GM21528 (cell line): ENCODE measurements at regions not wholly inside any gene's neighbourhood (a gene's known extent, or its start where the extent isn't known, plus 50 kb on each side); places are given as distances from the start of the nearest gene placed in this dataset.

Experiments used
- ATAC-seq: cut with Tn5 transposase; IDR thresholded peaks from one replicate; pipeline ENCODE4 v1.9.1; 2021; ENCODE audit warnings: mild to moderate bottlenecking, moderate library complexity; ENCODE audit not compliant: unreplicated experiment, low FRiP score

DNA sequence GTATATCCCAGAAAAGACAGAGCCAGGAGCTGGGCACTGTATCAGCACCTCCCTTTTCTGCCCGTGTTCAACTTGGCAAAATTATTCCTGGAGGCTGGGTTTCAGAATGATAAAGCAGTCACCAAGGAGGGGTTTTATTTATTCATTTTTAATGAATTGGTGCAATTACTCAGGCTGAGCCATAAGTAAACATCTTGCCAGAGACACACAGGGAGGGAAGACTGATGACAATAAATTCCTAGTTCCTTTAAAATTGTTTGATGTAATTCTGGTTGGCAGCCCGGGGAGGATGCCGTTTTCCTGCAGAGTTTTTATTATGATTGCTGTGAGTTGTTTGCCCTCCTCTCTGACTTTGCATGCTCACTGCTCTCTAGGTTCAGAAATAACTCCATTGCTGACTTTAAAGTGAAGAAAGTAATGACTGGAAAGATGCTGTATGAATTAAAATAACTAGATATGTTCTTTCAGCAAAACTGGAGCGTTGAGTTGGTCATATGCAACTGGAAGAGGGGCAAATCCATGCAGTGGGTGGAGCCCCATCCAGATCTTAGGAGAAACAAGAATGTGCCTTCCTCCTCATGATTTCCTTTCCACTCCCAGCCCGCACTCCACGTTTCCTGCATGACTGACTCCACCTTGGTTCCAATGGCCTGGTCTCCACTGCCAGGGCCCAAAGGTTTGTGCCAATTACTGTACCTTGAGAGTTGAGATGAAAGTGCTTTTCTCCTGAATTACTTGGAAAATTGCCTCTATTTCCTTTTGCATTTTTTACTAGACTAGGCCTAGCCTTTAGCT, 182.1 kb downstream of the RFC3 start:
- ATAC-seq, result no peak

DNA sequence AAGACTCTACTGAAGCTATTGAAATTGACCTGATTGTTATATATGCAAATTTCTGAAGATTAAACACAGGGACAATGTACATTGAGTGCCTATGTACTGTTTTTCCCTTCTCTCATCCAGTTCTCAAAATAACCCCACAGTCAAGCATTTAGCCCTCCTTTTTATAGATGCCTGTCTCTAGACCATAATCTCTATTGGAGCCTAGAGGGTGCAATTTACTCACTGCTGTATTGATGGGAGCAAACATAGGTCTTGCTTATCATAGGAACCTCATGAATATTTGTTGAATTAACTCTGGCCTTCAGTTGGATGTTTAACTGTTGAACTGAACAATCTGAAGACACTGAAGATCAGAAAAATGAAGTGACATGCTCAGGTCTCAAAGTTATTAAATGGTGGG, 183.0 kb downstream of the RFC3 start:
- ATAC-seq, result no peak

DNA sequence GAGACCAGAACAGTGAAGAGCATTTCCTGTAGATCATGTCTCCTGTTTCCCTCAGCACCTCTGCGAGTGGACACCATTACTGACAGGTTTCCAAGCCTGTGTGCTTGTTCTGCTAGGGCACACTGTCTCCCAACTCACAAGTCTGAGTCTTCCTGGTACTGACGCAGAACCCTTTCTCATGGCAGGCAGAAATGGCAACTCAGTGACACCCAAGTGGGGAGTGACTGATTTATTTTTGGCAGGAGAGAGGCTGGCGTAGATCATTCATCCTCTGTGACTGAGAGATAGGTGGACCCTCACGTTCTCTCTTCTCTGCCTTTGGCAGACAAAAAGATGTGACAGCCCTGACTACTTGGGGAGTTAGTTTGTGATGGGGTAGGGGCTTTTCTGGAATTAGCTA, 183.4 kb downstream of the RFC3 start:
- ATAC-seq, result no peak

DNA sequence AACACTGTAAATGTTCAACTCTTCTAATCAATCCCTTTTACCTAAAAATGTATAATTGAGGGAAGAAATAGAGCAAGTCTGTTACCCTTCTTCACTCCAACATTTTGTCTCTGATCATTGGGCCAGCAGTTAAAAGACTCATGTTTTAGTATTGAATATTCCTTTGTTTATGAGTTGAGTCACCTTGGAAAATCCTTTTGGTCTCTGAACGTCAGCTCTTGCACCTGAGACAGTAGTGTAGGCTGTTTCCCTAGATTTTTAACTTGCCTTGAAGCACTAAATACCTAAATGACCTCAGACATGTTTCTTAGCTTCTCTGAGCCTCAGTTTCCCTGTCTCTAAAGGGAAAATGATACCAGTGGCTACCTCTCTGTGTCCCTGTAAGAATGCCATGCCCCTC, 184.2 kb downstream of the RFC3 start:
- ATAC-seq, result no peak

DNA sequence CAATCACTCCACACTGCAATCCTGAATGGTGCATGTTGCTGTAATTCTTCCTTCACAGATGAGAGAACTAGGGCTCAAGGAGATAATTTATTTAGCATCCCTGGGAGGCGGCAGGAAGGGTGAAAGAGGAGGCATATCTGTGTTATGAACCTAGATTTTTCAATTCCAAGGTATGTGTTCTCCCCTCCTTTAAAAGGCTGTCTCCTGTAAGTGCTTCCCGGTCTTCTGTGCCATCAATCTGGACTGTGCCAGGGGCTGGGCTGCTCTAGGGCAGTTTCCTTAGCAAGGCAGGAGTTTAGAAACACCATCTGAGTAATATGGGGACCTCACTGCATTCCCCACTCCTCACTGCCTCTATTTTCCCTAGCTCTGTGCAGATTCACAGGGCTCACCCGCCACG, 185.0 kb downstream of the RFC3 start:
- ATAC-seq, result no peak

DNA sequence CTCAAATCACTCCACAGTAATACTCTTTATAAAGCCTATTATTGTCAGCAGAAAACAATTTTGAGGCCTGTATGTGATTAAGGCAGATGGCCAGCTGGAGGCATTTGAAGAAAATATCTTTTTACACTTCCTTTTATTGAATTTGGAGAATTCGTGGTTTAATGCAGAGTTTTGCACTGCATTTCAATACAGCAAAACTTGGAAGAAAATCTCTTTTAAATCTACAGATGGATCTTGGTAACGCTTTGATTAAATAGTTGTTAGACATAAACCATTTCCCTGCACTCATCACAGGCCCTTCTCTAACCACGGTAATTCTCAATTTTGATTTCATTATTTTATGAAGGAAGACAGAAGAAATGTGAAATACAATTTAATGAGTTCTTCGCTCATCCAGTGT, 185.7 kb downstream of the RFC3 start:
- no peak for ATAC-seq

DNA sequence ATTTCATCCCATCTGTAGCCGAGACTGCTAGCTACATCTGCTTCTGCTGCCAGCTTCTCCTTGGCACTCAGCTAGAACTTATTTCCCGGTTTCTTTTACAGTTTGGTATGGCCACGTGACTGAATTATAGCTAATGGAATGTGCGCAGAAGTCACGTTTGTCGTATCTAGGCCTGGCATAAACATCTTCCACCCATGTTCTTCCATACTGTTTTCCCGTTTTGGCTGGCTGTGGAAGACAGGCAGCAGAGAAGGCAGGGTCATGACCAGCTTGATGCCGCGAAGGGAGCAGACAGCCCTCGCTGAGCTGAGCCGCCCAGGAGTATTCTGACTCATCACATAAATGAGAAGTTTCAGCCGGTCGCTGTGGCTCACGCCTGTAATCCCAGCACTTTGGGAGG, 186.7 kb downstream of the RFC3 start:
- ATAC-seq, result no peak

DNA sequence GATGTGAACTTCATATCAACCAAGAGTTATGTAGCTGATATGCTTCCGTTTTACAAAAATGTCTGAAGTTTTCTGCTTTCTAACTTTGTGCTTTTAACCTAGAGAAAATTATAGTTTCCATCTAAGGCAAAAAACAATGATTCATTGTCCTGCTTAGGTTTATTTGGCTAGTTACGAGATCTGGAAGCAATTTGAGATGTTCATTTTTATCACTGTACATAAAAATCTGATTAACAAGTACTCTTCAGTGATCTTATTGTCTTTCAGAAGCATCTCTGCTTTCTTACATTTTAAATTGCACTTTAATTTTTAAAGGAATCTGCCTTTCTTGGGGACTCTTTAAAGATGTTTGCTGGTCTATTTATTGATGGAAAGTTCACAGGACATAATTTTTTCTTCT, 188.1 kb downstream of the RFC3 start:
- ATAC-seq, result no peak

DNA sequence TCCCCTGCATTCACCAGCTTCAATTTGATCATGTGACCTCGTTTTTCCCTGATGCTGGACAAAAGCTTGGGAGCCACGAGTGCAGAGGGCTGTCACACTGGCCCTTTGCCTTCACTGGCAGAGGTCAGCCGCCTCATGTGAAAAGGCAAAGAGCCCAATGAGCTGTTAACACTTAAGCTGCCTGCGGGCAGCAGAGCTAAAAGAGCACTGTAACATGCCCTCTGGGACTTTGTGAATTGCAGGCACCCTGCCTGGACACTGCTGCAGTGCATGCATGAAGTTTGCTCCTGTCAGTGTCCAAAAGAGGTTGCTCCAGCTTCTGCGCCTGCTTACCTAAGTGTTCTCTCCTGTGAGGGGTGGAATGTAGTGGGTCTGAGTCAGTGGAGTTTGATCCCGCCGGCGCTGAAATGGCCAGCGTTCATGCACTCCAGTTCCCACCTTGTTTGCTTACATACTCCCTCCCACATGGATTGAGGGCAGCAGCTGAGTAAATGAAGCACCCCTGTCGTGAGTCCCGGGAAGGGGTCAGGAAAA, 193.7 kb downstream of the RFC3 start:
- ATAC-seq, result no peak

DNA sequence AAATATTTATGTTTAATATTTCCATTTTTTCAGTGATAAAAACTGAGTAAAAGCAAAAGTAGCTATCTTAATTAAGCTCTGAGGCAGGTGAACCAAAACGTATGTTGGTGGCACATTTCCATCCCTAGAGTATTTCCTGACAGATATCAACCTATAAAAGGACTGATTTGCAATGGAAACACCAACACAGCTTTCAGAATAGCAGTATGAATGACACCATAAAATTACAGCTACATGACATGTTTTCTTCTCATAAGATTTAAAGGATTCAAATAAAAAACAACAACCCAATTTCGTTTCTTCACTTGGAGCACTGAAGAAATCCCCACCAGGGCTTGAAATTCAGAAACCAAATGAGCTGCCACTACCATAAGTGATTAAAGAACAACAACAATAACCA, 194.4 kb downstream of the RFC3 start:
- ATAC-seq, result no peak

DNA sequence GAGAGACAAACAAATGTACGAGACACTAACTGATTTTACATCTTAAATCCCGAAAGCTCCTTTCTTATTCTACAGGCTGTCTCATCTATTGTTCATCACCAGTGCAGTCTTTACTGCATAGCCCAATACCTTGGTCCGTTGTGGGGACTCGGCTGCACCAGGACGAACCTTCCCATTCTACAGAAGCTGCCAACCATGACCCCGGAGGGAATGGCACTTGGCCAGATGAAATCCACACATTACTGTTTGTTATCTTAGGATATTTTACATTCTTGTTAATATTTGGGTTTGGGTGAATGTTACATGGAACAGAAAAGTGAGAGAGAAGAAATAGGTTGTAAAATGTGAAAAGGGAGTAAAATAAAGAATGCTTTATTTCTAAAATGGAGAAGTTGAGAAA, 195.1 kb downstream of the RFC3 start:
- no peak for ATAC-seq

DNA sequence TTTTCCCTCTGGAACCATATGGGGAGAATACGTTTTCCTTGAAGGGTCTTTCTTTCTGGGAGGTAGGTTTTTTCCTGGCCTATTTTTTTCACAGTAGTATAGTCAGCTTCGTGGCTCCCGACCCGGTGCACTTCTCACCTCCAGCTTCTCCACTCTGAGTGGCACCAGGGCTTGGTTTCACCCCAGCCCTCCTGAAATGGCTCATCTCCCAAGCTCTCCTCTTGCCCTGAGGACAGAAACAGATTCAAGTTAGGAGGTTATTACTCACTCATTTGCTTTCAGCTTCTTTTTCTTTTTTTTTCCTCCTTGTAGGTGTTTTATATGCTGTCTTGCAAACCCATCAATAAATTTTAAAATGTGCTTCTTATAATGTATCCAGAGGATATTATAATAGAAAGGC, 199.3 kb downstream of the RFC3 start:
- ATAC-seq, result no peak

DNA sequence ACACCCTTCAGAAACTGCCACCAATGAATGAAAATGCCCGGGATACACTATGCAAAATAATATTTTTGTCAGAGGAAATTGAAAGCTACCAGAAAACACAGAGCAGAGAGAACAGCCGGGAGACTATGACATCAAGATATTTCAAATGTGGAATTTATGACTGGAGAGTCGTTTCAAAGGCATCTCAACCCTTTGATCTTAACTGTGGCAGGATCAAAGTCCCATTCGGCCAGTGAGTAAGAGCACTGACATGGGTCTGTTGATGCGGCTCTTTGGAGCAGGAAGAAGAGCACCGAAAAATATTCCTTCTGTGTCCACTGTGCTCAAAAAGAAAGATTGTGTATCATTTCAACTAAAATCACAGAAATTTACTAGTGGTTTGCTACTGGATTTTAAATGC, 201.9 kb downstream of the RFC3 start:
- ATAC-seq, result no peak

DNA sequence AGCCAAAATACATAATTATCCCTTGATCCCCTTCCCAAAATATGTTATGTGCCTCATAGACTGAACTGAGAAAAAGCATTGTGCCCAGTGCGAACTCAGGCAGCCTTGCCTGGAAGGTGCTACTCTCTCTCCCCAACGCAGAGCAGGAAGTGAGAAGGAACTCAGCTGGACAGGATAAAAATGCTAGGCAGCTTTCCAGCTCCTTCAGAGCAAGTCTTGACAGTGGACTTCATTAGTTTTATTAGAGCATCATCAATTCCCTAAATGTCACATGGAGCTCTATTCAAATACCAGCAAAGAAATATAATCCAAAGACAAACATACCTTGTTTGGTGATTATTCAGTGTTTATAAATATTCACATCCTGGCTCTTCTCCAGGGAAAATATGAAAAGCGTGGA, 202.4 kb downstream of the RFC3 start:
- ATAC-seq, result no peak

DNA sequence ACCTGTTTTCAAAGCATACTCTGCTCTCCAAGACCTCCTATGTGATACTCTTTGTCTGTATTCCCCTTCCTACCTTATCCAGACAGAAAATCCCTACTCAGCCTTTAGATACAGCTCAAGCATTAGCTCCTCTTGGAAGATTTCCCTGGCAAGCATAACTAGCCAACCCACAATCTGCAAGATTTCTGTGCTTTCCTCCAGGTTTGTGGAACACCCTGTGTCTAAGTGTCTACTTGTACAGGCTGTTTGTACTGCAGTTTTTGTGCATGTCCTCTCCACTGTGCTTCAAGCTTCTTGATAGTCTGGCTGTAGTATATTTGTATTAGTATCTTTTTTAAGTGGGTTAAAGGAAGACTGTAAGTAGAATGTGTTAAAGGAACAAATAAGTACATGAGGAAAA, 203.7 kb downstream of the RFC3 start:
- no peak for ATAC-seq

DNA sequence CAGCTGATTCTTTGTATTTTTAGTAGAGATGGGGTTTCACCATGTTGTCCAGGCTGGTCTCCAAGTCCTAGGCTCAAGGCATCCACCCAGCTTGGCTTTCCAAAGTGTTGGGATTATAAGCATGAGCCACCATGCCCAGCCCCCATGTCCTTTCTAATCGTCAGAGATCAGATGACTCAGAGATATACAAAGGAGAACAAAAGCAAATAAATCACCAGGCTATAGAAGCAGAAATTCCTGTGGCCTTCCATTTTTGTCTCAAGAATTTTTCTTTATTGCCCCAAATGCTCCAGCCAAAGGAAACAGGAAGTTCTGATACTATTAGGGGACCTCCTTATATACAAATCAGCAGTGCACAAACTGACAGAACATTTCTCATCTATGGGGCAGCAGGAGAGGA, 207.8 kb downstream of the RFC3 start:
- ATAC-seq, result no peak

DNA sequence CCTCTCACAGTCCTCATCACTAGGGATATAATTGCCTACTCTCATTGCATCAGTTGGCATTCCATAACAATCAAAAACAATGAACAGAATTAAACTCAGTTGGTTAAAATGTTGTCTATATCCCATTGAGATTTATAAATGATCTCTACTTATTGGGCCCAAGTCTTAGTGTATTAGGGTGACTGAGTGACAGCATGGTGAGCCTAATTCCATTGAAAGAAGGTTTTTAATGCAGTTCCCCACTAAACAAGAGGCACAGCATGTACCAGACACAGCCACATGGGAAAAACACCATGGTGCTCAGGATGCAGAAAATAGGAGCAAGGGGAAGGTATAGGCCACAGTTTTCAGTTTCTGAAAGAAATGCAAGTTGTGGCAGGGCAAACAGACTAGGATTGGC, 208.4 kb downstream of the RFC3 start:
- ATAC-seq, result no peak

DNA sequence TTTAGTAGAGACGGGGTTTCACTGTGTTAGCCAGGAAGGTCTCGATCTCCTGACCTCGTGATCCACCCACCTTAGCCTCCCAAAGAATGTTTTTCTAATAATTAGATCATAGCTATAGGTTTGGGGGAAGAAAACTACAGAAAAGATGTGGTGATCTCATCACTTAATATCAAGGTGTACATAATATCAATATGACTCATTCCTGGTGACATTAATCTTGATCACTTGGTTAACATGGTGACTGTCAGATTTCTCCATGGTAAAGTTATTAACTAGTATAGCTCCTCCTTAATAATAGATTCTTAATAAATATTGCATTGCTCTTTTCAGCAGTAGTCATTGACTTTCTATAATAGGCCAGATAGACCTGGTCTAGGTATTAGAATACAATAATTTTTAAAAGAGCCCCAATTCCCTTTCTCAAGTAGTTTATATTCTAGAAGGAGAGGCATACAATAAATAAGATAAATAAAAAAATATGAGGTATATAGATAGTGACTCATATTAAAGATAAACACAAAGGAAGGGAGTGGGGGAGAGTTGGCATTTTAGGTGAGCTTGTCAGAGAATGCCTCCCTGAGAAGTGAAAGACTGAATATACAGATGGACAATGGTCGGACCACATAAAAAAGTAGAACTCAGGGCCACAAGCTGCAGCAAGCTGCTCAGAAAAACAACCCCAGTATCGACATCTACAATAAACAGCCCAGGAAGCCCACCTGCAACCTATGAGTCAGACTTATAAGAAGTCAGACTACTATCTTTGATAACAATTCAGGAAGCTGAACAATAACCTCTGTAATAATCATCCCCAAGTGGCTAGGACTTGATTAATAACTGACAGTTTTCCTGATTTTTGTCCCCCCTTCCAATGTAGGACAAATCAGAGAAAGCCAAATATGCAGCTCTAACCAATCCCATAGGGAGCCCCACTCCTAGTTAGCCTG, 210.8 kb downstream of the RFC3 start:
- no peak for ATAC-seq

DNA sequence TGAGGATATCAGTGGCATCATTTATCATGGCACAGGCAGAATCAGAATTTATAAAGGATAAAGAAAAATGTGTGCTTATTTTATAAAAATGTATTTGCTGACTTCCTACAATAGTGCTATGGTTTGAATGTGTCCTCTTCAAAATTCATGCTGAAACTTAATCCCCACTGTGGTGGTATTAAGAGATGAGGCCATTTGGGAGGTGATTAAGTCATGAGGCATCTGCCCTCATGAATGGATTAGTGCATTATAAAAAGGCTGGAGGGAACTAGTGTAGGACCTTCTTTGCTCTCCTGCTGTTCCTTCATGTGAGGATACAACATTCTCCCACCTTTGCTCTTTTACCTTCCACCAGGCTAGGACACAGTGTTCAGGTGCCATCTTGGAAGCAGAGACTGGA, 212.8 kb downstream of the RFC3 start:
- no peak for ATAC-seq

DNA sequence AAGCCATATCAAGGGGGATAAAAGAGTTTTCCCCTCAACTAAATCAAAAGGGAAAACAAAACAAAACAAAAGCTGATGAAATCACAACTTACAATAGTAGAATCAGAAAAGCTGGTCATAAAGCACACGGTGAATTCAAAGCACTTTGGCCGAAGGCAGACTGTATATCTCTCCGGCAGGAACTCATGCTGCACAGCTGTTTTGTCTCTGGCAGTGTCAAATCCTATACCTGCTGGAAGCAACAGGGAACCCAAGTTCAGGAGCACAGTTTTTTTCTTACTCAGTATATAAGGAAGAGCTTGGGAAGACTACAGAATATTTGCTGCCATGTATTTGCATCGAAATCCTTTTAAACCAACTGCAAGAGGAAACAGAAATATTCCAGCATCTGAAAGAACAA, 213.7 kb downstream of the RFC3 start:
- no peak for ATAC-seq

DNA sequence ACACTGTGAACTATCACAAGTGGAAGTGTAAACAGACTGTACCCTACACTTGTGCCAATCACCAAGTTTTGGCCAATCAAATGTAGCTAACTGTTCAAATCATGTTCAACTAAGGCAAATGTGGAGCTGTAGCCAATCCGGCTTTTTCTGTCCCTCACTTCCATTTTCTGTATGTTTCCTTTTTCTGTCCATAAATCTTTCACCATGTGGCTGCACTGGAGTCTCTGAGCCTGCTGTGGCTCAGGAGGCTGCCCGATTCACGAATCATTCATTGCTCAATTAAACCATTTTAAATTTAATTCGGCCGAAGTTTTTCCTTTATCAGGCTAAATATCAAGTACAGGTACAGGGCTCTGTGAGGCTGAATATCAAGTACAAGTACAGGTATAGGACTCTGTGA, 216.5 kb downstream of the RFC3 start:
- ATAC-seq, result no peak

DNA sequence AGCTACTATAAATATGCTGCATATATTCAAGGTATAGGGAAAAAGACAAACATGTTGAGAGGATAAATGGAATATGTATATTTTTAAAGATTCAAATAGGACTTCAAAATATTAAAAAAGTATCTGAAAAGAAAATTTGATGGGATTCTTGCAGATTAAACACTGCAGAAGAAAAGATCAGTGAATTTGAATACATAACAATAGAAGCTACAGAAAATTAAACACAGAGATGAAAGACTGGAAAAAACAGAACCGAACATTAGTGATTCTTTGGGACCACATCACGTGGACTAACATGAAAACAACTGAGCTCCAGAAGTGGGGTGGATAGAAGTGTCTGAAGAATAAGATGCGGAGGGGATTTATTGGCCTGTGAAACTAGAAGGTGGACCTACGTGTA, 217.2 kb downstream of the RFC3 start:
- ATAC-seq, result no peak
